SK-MEL-5 (cell line): ENCODE measurements at regions not wholly inside any gene's neighbourhood (a gene's known extent, or its start where the extent isn't known, plus 50 kb on each side); places are given as distances from the start of the nearest gene placed in this dataset.

Source experiments
- DNase-seq: peaks from one replicate; pipeline ENCODE4 v3.0.0-alpha.2; 2016; ENCODE audit warnings: low read depth, low spot score
- in situ Hi-C: cut with HindIII; loops from 2 replicates; pipeline ENCODE4 v1.10.0; 2016; ENCODE audit warnings: low sequenced_read_pairs, high pct_unique_total_duplicates, low pct_unique_long_range_greater_than_20kb

- no peak for DNase-seq
- in situ Hi-C loops, result no loop called here
These were observed 273.4 kb upstream of the SIX2 start for GRCh38 chr2:45282646-45283045.

- in situ Hi-C loops, result no loop called here
- no peak for DNase-seq
These were observed 272.1 kb upstream of the SIX2 start for GRCh38 chr2:45281311-45281710.

DNA sequence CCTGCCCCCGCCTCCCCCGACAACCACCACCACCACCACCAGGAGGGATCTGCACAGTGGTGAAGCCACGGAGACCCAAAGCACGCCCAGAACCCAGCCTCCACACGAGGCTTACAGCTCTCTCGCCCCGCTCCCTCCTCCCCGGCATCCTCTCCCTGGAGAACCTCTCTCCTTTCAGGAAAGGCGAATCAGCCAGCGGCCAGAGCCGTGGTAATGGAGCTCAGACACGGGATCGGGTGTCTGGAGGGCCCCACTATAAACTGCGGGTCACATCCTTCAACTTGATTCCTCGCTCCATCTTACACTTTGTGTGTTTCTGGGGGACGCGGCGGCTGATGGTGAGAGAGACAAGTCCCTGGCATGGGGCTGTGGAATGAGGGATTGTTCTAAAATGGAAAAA is 271.5 kb upstream of the SIX2 start:
- no peak for DNase-seq
- in situ Hi-C loops, result no loop called here

GRCh38 chr2:45279356-45279755 is 270.1 kb upstream of the SIX2 start:
- in situ Hi-C loops, result no loop called here
- DNase-seq, result no peak

DNA sequence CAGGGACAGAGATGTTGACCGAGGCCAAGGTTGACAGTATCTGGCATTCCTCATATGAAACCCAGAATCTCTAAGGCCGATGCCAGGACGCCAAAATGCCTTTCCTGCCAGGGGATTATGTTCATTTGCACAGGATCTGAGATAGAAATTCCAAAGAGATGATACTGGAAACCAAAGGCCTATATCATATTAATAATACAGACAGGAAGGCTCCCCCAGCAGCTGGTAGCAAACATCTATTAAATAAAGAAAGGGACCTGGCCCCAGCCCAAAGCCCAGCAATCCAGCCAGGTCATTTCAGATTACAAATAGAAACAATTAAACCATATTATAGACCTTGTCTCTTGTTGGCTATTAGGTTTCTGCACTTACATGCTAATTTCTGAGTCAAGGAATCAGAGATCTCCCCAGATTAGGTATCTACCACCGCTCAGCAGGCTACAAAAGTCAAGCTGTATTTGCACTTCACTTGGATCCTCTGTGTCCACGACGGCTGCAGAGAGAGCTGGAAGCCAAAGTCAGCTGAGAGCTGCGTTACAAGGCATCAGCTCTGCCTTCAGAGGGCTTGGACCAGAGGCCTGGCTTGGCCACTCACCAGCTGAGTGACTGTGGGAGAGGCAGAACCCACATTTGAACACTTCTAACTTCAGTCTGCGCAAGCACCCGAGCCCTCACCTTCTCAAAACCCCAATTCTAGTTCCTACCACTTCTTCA is 269.3 kb upstream of the SIX2 start:
- no peak for DNase-seq
- in situ Hi-C loops, result no loop called here

- DNase-seq, result no peak
- in situ Hi-C loops, result no loop called here
These were observed 267.7 kb upstream of the SIX2 start for GRCh38 chr2:45276914-45277313.

GRCh38 chr2:45275806-45276205 is 266.6 kb upstream of the SIX2 start:
- no peak for DNase-seq
- in situ Hi-C loops, result no loop called here

GRCh38 chr2:45275242-45275805 is 266.1 kb upstream of the SIX2 start:
- DNase-seq, result no peak

GRCh38 chr2:45274250-45274926 is 265.1 kb upstream of the SIX2 start:
- DNase-seq, result no peak
- in situ Hi-C loops, result no loop called here

More at GRCh38 chr2:45275242-45275805, 266.1 kb upstream of the SIX2 start:
- in situ Hi-C loops, result no loop called here

DNA sequence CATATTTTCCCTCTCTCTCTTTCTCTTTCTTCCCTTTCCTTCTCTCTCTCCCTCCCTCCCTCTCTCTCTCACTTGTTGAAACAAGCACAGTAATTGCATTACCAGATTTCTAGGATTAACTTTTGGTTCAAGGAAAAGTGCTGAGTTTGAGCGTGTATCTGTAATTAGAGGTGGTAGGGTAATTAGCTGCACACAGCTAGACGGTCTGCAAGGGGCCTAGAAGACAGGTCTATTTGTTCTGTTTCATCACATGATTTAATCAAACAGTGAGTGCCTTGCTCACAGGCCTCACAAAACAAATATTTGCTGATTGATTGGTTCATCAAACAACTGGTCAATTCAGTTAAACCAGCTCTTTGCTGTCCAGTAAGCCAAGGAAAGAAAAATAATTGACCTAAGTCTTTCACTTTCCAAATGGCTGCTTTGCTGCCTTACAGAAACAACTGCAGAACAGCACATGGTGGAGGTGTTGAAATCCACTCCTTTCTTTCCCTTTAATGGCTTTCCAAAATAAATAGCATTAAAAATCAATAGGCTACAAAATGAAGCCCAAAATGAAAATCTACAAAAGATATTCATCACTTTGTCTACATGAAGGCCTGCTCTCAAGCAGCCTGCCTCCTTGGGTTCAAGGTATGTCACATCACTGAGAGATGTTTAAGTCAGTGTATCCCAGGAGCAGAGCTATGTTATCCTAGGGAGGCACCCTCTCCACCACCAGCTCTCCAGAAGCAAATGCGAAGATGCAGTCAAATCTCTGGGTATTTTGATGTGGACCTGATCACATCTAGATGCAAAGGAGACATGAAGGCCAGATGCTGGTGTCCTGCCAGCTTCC is 264.4 kb upstream of the SIX2 start:
- in situ Hi-C loops, result no loop called here
- DNase-seq, result no peak

DNA sequence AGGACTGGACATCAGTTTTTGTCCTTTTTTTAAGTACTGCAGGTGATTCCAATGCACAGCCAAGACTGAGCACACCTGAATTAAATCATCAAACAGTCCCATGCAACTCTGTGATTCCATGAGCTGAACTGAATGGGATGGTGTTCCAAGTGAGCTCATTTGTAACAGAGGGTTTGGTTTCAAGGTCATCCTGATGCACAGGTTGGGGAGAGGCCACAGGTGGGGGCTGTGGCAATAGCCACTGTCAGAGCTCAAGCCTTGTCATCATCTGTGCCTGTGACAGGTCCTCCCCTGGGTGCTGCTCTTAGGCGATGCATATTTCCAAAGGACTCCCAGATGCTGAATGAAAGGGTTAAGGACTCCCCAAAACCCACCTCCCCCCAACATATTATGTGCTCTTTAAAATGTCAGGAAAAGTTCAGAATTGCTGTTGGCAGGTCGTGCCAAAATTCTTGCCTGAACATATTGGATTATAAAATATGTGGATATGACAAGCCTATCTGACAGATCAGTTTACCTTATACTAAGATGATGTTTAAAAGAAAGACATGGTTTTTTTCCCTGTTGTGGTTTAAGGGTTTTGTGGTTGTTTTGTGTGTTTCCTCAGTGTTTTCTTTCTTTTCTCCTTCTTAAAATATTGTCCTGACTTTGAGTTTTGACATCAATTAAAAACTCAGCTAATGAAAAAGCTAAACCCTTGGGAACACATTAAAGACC is 263.5 kb upstream of the SIX2 start:
- in situ Hi-C loops, result no loop called here
- no peak for DNase-seq

DNA sequence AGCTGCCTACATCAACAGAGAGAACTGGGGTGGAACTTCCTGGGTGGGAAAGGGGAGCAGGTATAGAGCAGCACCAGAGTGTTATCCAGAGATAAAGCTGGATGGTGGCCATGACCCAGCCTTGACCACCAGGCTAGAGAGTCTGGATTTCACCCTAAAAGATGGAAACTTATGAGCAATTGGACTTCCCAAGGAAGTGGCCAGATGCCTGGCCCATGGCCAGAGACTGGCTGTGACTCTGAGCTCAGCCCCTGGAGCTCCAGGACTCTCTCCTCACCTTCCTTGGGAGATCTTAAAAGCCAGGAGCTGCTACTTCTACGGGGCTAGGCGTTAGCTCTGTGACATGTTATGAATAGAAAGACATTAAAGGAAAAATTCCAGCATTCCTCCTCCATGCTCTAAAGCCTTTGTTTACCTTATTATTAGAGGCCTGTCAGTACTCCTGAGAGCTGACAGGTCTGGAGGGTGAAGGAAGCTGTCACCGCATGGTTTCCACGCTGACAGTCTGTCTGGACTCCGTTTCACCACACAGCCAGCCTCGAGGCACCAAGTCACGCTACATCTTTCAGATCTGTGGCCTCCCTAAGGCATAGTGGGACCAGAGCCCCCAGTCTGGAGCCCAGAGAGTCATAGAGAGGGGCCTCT is 260.0 kb upstream of the SIX2 start:
- no peak for DNase-seq
- in situ Hi-C loops, result no loop called here

DNA sequence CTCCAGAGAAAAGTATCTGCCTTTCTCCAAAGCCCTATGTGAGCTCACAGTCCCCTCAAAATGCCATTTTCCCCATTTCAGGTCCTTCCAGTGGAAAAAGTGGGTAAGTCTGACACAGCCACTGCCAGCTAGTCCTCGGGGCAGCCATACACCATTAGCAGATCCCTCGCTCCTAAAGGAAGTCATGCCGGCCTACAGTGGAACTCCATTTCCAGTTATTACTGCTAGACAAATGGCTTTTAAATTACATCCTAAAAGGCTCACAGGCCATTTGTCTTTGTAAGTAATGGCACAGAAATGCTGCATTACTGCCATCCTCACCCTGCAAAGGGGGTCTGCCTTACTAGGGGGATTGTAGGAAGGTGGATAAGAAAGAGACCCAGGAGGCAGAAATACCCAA is 259.4 kb upstream of the SIX2 start:
- DNase-seq, result no peak
- in situ Hi-C loops, result no loop called here

- DNase-seq, result no peak
- in situ Hi-C loops, result no loop called here
These were observed 258.0 kb upstream of the SIX2 start for GRCh38 chr2:45267062-45267792.

- DNase-seq, result no peak
- in situ Hi-C loops, result no loop called here
These were observed 256.1 kb upstream of the SIX2 start for GRCh38 chr2:45265336-45265735.

DNA sequence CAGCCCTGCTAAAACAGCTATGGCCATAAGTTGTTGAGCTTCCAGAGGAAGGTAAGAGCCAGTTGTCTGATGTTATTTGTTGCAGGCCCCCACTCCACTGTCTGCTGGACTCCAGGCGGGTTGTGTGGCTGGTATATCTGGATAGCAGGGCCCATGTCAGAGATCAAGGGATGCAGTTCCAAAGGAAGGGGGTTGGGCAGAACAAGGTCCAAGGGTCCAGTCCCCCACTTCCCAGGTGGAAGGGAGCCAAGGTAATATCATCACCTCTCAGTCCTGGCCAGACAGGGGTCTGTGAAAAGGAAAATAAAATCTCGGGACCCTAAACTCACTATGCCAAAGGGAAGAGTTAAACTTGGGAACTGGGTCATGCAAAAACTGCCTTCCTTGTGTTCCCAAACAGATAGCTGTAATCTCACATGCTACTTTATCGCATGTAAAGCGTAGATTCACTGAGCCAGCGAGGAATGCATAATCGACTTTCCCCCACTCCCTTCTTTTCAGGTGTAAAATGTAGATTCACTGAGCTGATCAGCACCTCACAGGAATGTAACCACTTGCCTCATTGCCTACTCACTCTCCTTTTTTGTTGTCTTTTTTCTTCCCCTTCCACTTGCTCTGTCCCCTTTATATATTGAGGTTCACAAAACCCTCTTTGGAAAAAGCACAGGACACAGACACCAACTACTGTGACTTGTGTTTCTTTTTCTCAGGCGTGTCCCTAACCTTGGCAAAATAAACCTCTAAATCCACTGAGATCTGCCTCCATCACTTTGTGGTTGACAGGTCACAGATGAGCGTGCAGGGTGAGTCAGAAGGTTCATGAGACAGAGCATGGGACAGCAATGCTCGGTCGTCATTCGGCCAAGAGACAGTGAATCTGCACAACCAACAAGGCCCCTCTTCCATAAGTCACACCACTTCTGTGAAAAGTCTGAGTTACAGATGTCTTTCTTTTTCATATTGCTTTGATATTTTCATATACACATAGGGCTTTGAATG is 255.3 kb upstream of the SIX2 start:
- in situ Hi-C loops, result no loop called here
- DNase-seq, result no peak
